ENCODE measurements at regions not wholly inside any gene's neighbourhood (a gene's known extent, or its start where the extent isn't known, plus 50 kb on each side); places are given as distances from the start of the nearest gene placed in this dataset.

DNA sequence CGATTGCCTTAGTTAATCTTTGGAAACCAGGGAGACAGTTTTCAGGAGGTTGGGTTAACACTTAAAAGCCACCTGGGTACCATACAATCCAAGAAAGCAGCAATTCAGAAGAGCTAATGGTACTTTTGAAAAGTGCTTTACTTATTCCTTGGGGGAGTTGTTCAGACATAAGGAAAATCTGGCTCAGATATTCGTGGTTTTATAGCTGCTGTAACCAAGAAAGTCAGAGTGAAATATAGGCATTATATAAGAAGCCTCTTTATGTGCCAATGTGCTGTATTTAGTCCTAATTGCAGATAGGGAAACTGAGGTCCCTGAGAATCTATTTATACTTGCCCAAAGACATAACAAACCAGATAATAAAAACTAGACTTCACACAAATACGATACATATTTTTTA lies 387.5 kb downstream of the COG6 start:
- Histone ChIP-seq H3K4me1 (ENCODE audit: control insufficient read depth, insufficient read depth, low read length) (peaks cover 11% of the 10 kb centered on the region; the same call in 1 of the 2 replicates), H3K27me3 (replicated peaks in 1 of 2; ENCODE audit: control insufficient read depth in 2 of 2, insufficient read depth in 2 of 2, low read length in 1 of 2) (peaks cover 0 to 2% of the 10 kb centered on the region in 2 experiments; a peak in 1 of 4 replicates), H3K79me2 (ENCODE audit: control insufficient read depth, insufficient read depth, low read length) (no peaks in the 10 kb centered on the region), H3K4me3 (no peak overlapping the region), H3K27ac (ENCODE audit: control insufficient read depth, insufficient read depth) (no peak overlapping the region), H2AFZ (ENCODE audit: control insufficient read depth, low read depth, low read length) (no peak overlapping the region), H3K36me3 (ENCODE audit: control insufficient read depth in 2 of 2, insufficient read depth in 2 of 2, low read length in 1 of 2) (no peaks in the 10 kb centered on the region), H3K9me3 (replicated peaks; ENCODE audit: control insufficient read depth, insufficient read depth, low read length) (no peaks in the 10 kb centered on the region; the same call in 2 of the 3 replicates), H4K20me1 (ENCODE audit: control insufficient read depth, insufficient read depth) (no peaks in the 10 kb centered on the region), H3K4me2 (ENCODE audit: control insufficient read depth, insufficient read depth) (no peak overlapping the region), H3K9ac (ENCODE audit: control insufficient read depth, insufficient read depth, low read length) (no peak overlapping the region)
- ATAC-seq = no peak
- 64% methylated on average over 3 of the region's 3 CpGs for WGBS (ENCODE audit: insufficient coverage, insufficient replicate concordance, low lambda C conversion rate, missing lambda C conversion rate)
- CTCF ChIA-PET = interaction anchor here (0.5 to 0.6 kb wide), 2 partner anchors 47 to 173 kb away, joined by 3 to 4 read pairs; no protein-coding TSS in a partner anchor
- in situ Hi-C loops (cut with MboI) = no loop called here
- SMC1A ChIA-PET (ENCODE audit: uncharacterized antibody, unreplicated experiment) = interaction anchor here (0.6 to 1.4 kb wide), 4 partner anchors 24 to 630 kb away, joined by 3 to 4 read pairs (median 4); no protein-coding TSS in a partner anchor
- POLR2A ChIA-PET = no interaction called here
- intact Hi-C loops (cut with micrococcal nuclease; ENCODE audit: unreplicated experiment) = no loop called here
- DNase-seq (ENCODE audit: low read depth, low spot score) = no peak
- peak; percentile 35 for FAIRE-seq
- TF ChIP-seq RB1 (IDR thresholded peaks at IDR 0.05; ENCODE audit: borderline replicate concordance) (no peak), KLF5 (IDR thresholded peaks at IDR 0.05; ENCODE audit: partially characterized antibody) (no peak)
- RAD21 ChIA-PET (ENCODE audit: unreplicated experiment) = no interaction called here
- no TSS peak for BruUV-seq (replicated peaks)

DNA sequence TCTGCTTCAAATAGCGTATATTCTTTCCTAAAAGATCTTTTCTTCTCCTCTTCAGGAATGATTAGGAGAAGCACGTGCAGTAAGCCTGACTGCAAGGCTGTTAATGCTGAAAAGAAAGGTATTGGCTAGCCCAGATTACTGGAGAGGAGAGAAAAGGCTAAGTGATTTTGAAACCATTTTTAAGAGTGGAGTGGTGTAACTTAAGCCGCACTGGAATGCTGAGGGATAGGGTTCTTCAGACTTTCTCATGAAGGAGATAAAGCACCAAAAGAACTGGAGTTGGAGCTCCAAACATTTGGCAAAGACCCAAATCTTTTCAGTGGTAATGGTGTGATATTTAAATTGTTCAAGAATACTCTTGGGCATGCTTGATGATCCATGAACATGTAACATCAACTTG lies 388.3 kb downstream of the COG6 start:
- ATAC-seq = no peak
- in situ Hi-C loops (cut with MboI) = no loop called here
- no TSS peak for BruUV-seq (replicated peaks)

More for the DNA sequence above, 388.3 kb downstream of the COG6 start:
- no peak overlapping the region for H3K4me2 ChIP-seq (ENCODE audit: control insufficient read depth, insufficient read depth)
- TF ChIP-seq BHLHE40 (IDR thresholded peaks at IDR 0.05; ENCODE audit: borderline replicate concordance in 1 of 2, low read depth in 2 of 2, low read length in 1 of 2) = no peak
- no peak for TF ChIP-seq PML (IDR thresholded peaks at IDR 0.05; ENCODE audit: low read length)
- TF ChIP-seq, protein P1, sequence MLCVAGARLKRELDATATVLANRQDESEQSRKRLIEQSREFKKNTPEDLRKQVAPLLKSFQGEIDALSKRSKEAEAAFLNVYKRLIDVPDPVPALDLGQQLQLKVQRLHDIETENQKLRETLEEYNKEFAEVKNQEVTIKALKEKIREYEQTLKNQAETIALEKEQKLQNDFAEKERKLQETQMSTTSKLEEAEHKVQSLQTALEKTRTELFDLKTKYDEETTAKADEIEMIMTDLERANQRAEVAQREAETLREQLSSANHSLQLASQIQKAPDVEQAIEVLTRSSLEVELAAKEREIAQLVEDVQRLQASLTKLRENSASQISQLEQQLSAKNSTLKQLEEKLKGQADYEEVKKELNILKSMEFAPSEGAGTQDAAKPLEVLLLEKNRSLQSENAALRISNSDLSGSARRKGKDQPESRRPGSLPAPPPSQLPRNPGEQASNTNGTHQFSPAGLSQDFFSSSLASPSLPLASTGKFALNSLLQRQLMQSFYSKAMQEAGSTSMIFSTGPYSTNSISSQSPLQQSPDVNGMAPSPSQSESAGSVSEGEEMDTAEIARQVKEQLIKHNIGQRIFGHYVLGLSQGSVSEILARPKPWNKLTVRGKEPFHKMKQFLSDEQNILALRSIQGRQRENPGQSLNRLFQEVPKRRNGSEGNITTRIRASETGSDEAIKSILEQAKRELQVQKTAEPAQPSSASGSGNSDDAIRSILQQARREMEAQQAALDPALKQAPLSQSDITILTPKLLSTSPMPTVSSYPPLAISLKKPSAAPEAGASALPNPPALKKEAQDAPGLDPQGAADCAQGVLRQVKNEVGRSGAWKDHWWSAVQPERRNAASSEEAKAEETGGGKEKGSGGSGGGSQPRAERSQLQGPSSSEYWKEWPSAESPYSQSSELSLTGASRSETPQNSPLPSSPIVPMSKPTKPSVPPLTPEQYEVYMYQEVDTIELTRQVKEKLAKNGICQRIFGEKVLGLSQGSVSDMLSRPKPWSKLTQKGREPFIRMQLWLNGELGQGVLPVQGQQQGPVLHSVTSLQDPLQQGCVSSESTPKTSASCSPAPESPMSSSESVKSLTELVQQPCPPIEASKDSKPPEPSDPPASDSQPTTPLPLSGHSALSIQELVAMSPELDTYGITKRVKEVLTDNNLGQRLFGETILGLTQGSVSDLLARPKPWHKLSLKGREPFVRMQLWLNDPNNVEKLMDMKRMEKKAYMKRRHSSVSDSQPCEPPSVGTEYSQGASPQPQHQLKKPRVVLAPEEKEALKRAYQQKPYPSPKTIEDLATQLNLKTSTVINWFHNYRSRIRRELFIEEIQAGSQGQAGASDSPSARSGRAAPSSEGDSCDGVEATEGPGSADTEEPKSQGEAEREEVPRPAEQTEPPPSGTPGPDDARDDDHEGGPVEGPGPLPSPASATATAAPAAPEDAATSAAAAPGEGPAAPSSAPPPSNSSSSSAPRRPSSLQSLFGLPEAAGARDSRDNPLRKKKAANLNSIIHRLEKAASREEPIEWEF (IDR thresholded peaks at IDR 0.05; ENCODE audit: insufficient replicate concordance, low read depth, low read length) = no peak
- no peak for TF ChIP-seq TCF3 (IDR thresholded peaks at IDR 0.05; ENCODE audit: borderline replicate concordance, insufficient read depth, low read depth, low read length)
- SMC1A ChIA-PET (ENCODE audit: uncharacterized antibody, unreplicated experiment) = no interaction called here
- RAD21 ChIA-PET (ENCODE audit: unreplicated experiment) = no interaction called here
- H3K79me2 ChIP-seq (ENCODE audit: control insufficient read depth, insufficient read depth, low read length) = no peaks in the 10 kb centered on the region
- no peaks in the 10 kb centered on the region for H3K36me3 ChIP-seq (ENCODE audit: control insufficient read depth in 2 of 2, insufficient read depth in 2 of 2, low read length in 1 of 2)
- WGBS (ENCODE audit: insufficient coverage, insufficient replicate concordance, low lambda C conversion rate, missing lambda C conversion rate) = 81% methylated on average over 3 of the region's 3 CpGs
- peaks cover 11% of the 10 kb centered on the region; the same call in 1 of the 2 replicates for H3K4me1 ChIP-seq (ENCODE audit: control insufficient read depth, insufficient read depth, low read length)
- POLR2A ChIA-PET = no interaction called here
- H3K9me3 ChIP-seq (replicated peaks; ENCODE audit: control insufficient read depth, insufficient read depth, low read length) = no peaks in the 10 kb centered on the region; the same call in 2 of the 3 replicates
- H2AFZ ChIP-seq (ENCODE audit: control insufficient read depth, low read depth, low read length) = no peak overlapping the region
- no peaks in the 10 kb centered on the region for H4K20me1 ChIP-seq (ENCODE audit: control insufficient read depth, insufficient read depth)
- FAIRE-seq (no peak), DNase-seq (ENCODE audit: low read depth, low spot score) (no peak)
- no peak overlapping the region for H3K9ac ChIP-seq (ENCODE audit: control insufficient read depth, insufficient read depth, low read length)
- CTCF ChIA-PET = no interaction called here
- H3K27me3 ChIP-seq (replicated peaks in 1 of 2; ENCODE audit: control insufficient read depth in 2 of 2, insufficient read depth in 2 of 2, low read length in 1 of 2) = peaks cover 0 to 2% of the 10 kb centered on the region in 2 experiments; a peak in 1 of 4 replicates
- no peak overlapping the region for H3K27ac ChIP-seq (ENCODE audit: control insufficient read depth, insufficient read depth)
- intact Hi-C loops (cut with micrococcal nuclease; ENCODE audit: unreplicated experiment) = no loop called here
- no peak overlapping the region for H3K4me3 ChIP-seq
